ENCODE measurements at regions not wholly inside any gene's neighbourhood (a gene's known extent, or its start where the extent isn't known, plus 50 kb on each side); places are given as distances from the start of the nearest gene placed in this dataset.

- peaks cover 0 to 13% (median 0%) of the 10 kb centered on the region in 3 donors for H3K9me3 ChIP-seq (ENCODE audit: control extremely low read depth in 1 of 3, control insufficient read depth in 2 of 3, insufficient read depth in 1 of 3, low read length in 2 of 3)
- no peak overlapping the region for H3K4me2 ChIP-seq (replicated peaks; ENCODE audit: low read depth, low read length, poor library complexity, severe bottlenecking)
- DNase-seq (no peak), ATAC-seq (ENCODE audit: low read depth) (no peak)
- TF ChIP-seq CTCF (IDR thresholded peaks at IDR 0.05) (no peak), EZH2 (IDR thresholded peaks at IDR 0.05; ENCODE audit: borderline replicate concordance, insufficient read depth, low read depth, low read length, poor library complexity, severe bottlenecking) (no peak)
- Mint-ChIP-seq H3K4me1 (no peaks in the 10 kb centered on the region), H3K27ac (no peak overlapping the region), H3K4me3 (no peak overlapping the region), H3K9me3 (ENCODE audit: insufficient read depth) (peaks cover 10% of the 10 kb centered on the region), H3K27me3 (no peaks in the 10 kb centered on the region)
- ChIA-PET CTCF (no interaction called here), POLR2A (no interaction called here)
- no peak overlapping the region for H3K27ac ChIP-seq (ENCODE audit: low read length in 2 of 2)
- no peaks in the 10 kb centered on the region for H3K36me3 ChIP-seq (replicated peaks in 1 of 2; ENCODE audit: control extremely low read depth in 1 of 2, control insufficient read depth in 1 of 2, extremely low read depth in 1 of 2, insufficient read depth in 2 of 2, low read length in 1 of 2)
- H3K4me1 ChIP-seq (ENCODE audit: control insufficient read depth in 2 of 2, insufficient read depth in 2 of 2, low read length in 2 of 2) = no peaks in the 10 kb centered on the region
- intact Hi-C loops (cut with micrococcal nuclease) = no loop called here
- H3K79me2 ChIP-seq (ENCODE audit: control insufficient read depth, insufficient read depth, low read length) = no peaks in the 10 kb centered on the region
- no peak overlapping the region for H3K9ac ChIP-seq (ENCODE audit: low read length)
- H2AFZ ChIP-seq (ENCODE audit: insufficient read depth, low read depth, low read length, poor library complexity, severe bottlenecking) = no peak overlapping the region
- no peak overlapping the region for H3K4me3 ChIP-seq (ENCODE audit: control extremely low read depth in 1 of 5, extremely low read depth in 1 of 5, insufficient read depth in 1 of 5, low read depth in 2 of 5, low read length in 4 of 5)
- no peaks in the 10 kb centered on the region for H3K27me3 ChIP-seq (replicated peaks in 1 of 4; ENCODE audit: control extremely low read depth in 1 of 4, control insufficient read depth in 3 of 4, insufficient read depth in 4 of 4, low read length in 3 of 4)
- H4K20me1 ChIP-seq (ENCODE audit: control insufficient read depth, insufficient read depth, low read length, poor library complexity, severe bottlenecking) = no peaks in the 10 kb centered on the region
Measured at GRCh38 chr12:17438141-17438540, 651.9 kb downstream of the RERGL start.

GRCh38 chr12:17416748-17417147 lies 673.2 kb downstream of the RERGL start:
- Histone ChIP-seq H3K4me3 (ENCODE audit: control extremely low read depth in 1 of 5, extremely low read depth in 1 of 5, insufficient read depth in 1 of 5, low read depth in 2 of 5, low read length in 4 of 5) (no peak overlapping the region), H3K79me2 (ENCODE audit: control insufficient read depth, insufficient read depth, low read length) (no peaks in the 10 kb centered on the region), H3K27ac (ENCODE audit: low read length in 2 of 2) (no peak overlapping the region), H3K4me1 (ENCODE audit: control insufficient read depth in 2 of 2, insufficient read depth in 2 of 2, low read length in 2 of 2) (no peaks in the 10 kb centered on the region), H3K4me2 (replicated peaks; ENCODE audit: low read depth, low read length, poor library complexity, severe bottlenecking) (no peak overlapping the region), H3K36me3 (replicated peaks in 1 of 2; ENCODE audit: control extremely low read depth in 1 of 2, control insufficient read depth in 1 of 2, extremely low read depth in 1 of 2, insufficient read depth in 2 of 2, low read length in 1 of 2) (no peaks in the 10 kb centered on the region), H4K20me1 (ENCODE audit: control insufficient read depth, insufficient read depth, low read length, poor library complexity, severe bottlenecking) (no peaks in the 10 kb centered on the region), H3K9ac (ENCODE audit: low read length) (no peak overlapping the region), H3K27me3 (replicated peaks in 1 of 4; ENCODE audit: control extremely low read depth in 1 of 4, control insufficient read depth in 3 of 4, insufficient read depth in 4 of 4, low read length in 3 of 4) (no peaks in the 10 kb centered on the region), H3K9me3 (ENCODE audit: control extremely low read depth in 1 of 3, control insufficient read depth in 2 of 3, insufficient read depth in 1 of 3, low read length in 2 of 3) (peaks cover 0 to 13% (median 3%) of the 10 kb centered on the region in 3 donors), H2AFZ (ENCODE audit: insufficient read depth, low read depth, low read length, poor library complexity, severe bottlenecking) (no peak overlapping the region)
- TF ChIP-seq EZH2 (IDR thresholded peaks at IDR 0.05; ENCODE audit: borderline replicate concordance, insufficient read depth, low read depth, low read length, poor library complexity, severe bottlenecking) (no peak), CTCF (IDR thresholded peaks at IDR 0.05) (no peak)
- POLR2A ChIA-PET = no interaction called here
- CTCF ChIA-PET = no interaction called here
- ATAC-seq (ENCODE audit: low read depth) = no peak
- WGBS (ENCODE audit: insufficient coverage) = 96% methylated on average over 12 of the region's 13 CpGs
- no peaks in the 10 kb centered on the region for H3K27me3 Mint-ChIP-seq
- no peak for DNase-seq
- H3K4me3 Mint-ChIP-seq = no peak overlapping the region
- H3K9me3 Mint-ChIP-seq (ENCODE audit: insufficient read depth) = peaks cover 3% of the 10 kb centered on the region
- intact Hi-C loops (cut with micrococcal nuclease) = no loop called here
- H3K27ac Mint-ChIP-seq = no peak overlapping the region
- no peaks in the 10 kb centered on the region for H3K4me1 Mint-ChIP-seq

All from B cell (primary cell).